SH-SY5Y (cell line): ENCODE measurements at regions not wholly inside any gene's neighbourhood (a gene's known extent, or its start where the extent isn't known, plus 50 kb on each side); places are given as distances from the start of the nearest gene placed in this dataset.

Experiments
- GATA2 ChIP-seq: IDR thresholded peaks from 2 replicates; pipeline ENCODE4 v1.6.1; 2011; ENCODE audit warnings: mild to moderate bottlenecking, low read depth, low read length
- GATA3 ChIP-seq: IDR thresholded peaks from 2 replicates; pipeline ENCODE4 v1.6.1; 2011; ENCODE audit warnings: low read depth, mild to moderate bottlenecking, low read length, moderate library complexity

GRCh38 chr2:8065191-8065590 is 616.7 kb upstream of the ID2 start:
- TF ChIP-seq GATA3 (no peak), GATA2 (no peak)
